Endothelial cell of umbilical vein (primary cell): ENCODE measurements at regions not wholly inside any gene's neighbourhood (a gene's known extent, or its start where the extent isn't known, plus 50 kb on each side); places are given as distances from the start of the nearest gene placed in this dataset.

Experiments used
- BruUV-seq: library from RNA; stranded (reverse); fragments of 400-500 nt; replicated peaks from 2 replicates; lab custom pipeline; 2021; lab: Mats Ljungman, UMichigan
- CTCF ChIA-PET: fragments of 300-600, 350-600 bp; sonication (Branson Sonifier 250); formaldehyde crosslinking; loops from one replicate; lab custom pipeline; 2021; ENCODE audit warnings: antibody characterized with exemption, inconsistent platforms; lab: Charles Lee
- POLR2A ChIA-PET: fragments of 300-600, 350-600 bp; sonication (Branson Sonifier 250); formaldehyde crosslinking; loops from one replicate; lab custom pipeline; 2021; ENCODE audit warnings: antibody characterized with exemption, inconsistent platforms; lab: Charles Lee
- DNase-seq: peaks from one replicate; pipeline ENCODE4 v3.0.0-alpha.2; 2011; ENCODE audit warnings: low read depth, low spot score
- FAIRE-seq: peaks from 2 replicates; lab custom pipeline; 2011; peaks lifted over from hg19 to GRCh38; lab: Jason Lieb, UNC
- H2AFZ ChIP-seq: 2 replicates; pipeline ENCODE4 v1.6.0; 2012; ENCODE audit warnings: low read depth, low read length, control low read depth, inconsistent platforms
- H3K27ac ChIP-seq: 2 replicates; pipeline ENCODE4 v1.5.1; 2011; ENCODE audit warnings: low read depth, mild to moderate bottlenecking, control low read depth, low read length, moderate library complexity; ENCODE audit not compliant: insufficient read depth
- H3K27me3 ChIP-seq, 2 experiments: 2 replicates each; pipeline versions ENCODE4 v1.6.0 to v1.6.1; 2011; ENCODE audit warnings: low read length in 2 of 2, mixed read lengths in 1 of 2; ENCODE audit not compliant: control insufficient read depth in 2 of 2, insufficient read depth in 2 of 2
- H3K36me3 ChIP-seq, 2 experiments: 2 replicates in 1 of 2; 3 replicates in 1 of 2; pipeline ENCODE4 v1.5.1; 2011; ENCODE audit warnings: low read length in 2 of 2, mild to moderate bottlenecking in 1 of 2, moderate library complexity in 1 of 2; ENCODE audit not compliant: control insufficient read depth in 2 of 2, insufficient read depth in 2 of 2; ENCODE audit errors: extremely low read depth in 1 of 2
- H3K4me1 ChIP-seq: 3 replicates; pipeline ENCODE4 v1.5.1; 2011; ENCODE audit warnings: mild to moderate bottlenecking, low read length; ENCODE audit not compliant: control insufficient read depth, insufficient read depth; ENCODE audit errors: extremely low read depth
- H3K4me2 ChIP-seq: 2 replicates; pipeline ENCODE4 v1.6.1; 2011; ENCODE audit warnings: low read length, control low read depth, mixed read lengths; ENCODE audit not compliant: insufficient read depth
- H3K4me3 ChIP-seq, 3 experiments: fragments of 200-600 bp in 1 of 3; sonication (generic), shearing (Covaris generic) in 1 of 3; replicated peaks in 1 of 3; 2 replicates each; pipeline ENCODE4 v1.5.1; 2011 to 2016; ENCODE audit warnings: control low read depth in 3 of 3, low read length in 3 of 3, mild to moderate bottlenecking in 2 of 3, inconsistent platforms in 1 of 3, low read depth in 1 of 3, moderate library complexity in 1 of 3; ENCODE audit not compliant: insufficient read depth in 1 of 3
- H3K79me2 ChIP-seq: 2 replicates; pipeline ENCODE4 v1.6.0; 2012; ENCODE audit warnings: low read length, inconsistent platforms; ENCODE audit not compliant: control insufficient read depth, insufficient read depth
- H3K9ac ChIP-seq: replicated peaks from 2 replicates; pipeline ENCODE3; 2011; ENCODE audit warnings: low read length, control low read depth; ENCODE audit not compliant: insufficient read depth; ENCODE audit errors: extremely low read depth
- H3K9me1 ChIP-seq: replicated peaks from 3 replicates; pipeline ENCODE4 v1.6.0; 2011; ENCODE audit warnings: mild to moderate bottlenecking, low read length; ENCODE audit not compliant: control insufficient read depth, insufficient read depth; ENCODE audit errors: extremely low read depth
- H3K9me3 ChIP-seq: replicated peaks from 2 replicates; pipeline ENCODE4 v1.5.1; 2012; ENCODE audit warnings: low read length, inconsistent platforms; ENCODE audit not compliant: control insufficient read depth, insufficient read depth
- H4K20me1 ChIP-seq: replicated peaks from 2 replicates; pipeline ENCODE3; 2011; ENCODE audit warnings: mild to moderate bottlenecking, low read length; ENCODE audit not compliant: control insufficient read depth, insufficient read depth; ENCODE audit errors: extremely low read depth
- EZH2 ChIP-seq: IDR thresholded peaks from 2 replicates; pipeline ENCODE4 v1.6.1; 2012; ENCODE audit warnings: borderline replicate concordance, low read depth, mild to moderate bottlenecking, moderate library complexity, low read length, inconsistent platforms; ENCODE audit not compliant: severe bottlenecking
- FOS ChIP-seq: IDR thresholded peaks from 2 replicates; pipeline ENCODE4 v1.6.1; 2011; ENCODE audit warnings: mild to moderate bottlenecking, low read length, moderate library complexity, borderline replicate concordance; ENCODE audit not compliant: insufficient read depth
- JUN ChIP-seq: IDR thresholded peaks from 2 replicates; pipeline ENCODE4 v1.6.1; 2011; ENCODE audit warnings: borderline replicate concordance, low read depth; ENCODE audit not compliant: insufficient read length, insufficient read depth
- MAX ChIP-seq: IDR thresholded peaks from 2 replicates; pipeline ENCODE4 v1.6.1; 2011; ENCODE audit not compliant: insufficient read depth, insufficient read length
- MYC ChIP-seq: IDR thresholded peaks from one replicate; pipeline ENCODE4 v1.6.1; 2011; ENCODE audit warnings: mild to moderate bottlenecking, low read depth, low read length
- POLR2A ChIP-seq: IDR thresholded peaks from 2 replicates; pipeline ENCODE4 v1.6.1; 2012; ENCODE audit warnings: low read depth, mild to moderate bottlenecking, control low read depth, low read length
- POLR2AphosphoS5 ChIP-seq: IDR thresholded peaks from 2 replicates; pipeline ENCODE4 v1.6.1; 2012; ENCODE audit warnings: low read depth, mild to moderate bottlenecking, control low read depth, low read length, moderate library complexity; ENCODE audit not compliant: insufficient read depth
- dilution Hi-C: fragments of 300-500 bp; cut with MboI; formaldehyde crosslinking; loops from one replicate; pipeline ENCODE4 v1.15.0; 2019; ENCODE audit warnings: low sequenced_read_pairs; ENCODE audit not compliant: extremely low pct_ligation_motif_present
- intact Hi-C: fragments of 100-400 bp; cut with micrococcal nuclease; formaldehyde crosslinking; loops from one replicate; pipeline ENCODE4 v1.10.0; 2022

- DNase-seq (no peak), FAIRE-seq (no peak)
- Histone ChIP-seq H3K4me1 (no peaks in the 10 kb centered on the region), H2AFZ (no peak overlapping the region), H3K36me3 (no peaks in the 10 kb centered on the region), H3K9me1 (no peaks in the 10 kb centered on the region), H3K4me2 (no peak overlapping the region), H3K9ac (no peak overlapping the region), H3K27ac (no peak overlapping the region), H3K79me2 (no peaks in the 10 kb centered on the region), H3K4me3 (no peak overlapping the region), H3K27me3 (no peaks in the 10 kb centered on the region), H3K9me3 (no peaks in the 10 kb centered on the region), H4K20me1 (no peaks in the 10 kb centered on the region)
- TF ChIP-seq POLR2A (no peak), EZH2 (no peak), MAX (no peak), POLR2AphosphoS5 (no peak)
- dilution Hi-C loops: no loop called here
- intact Hi-C loops: no loop called here
- ChIA-PET CTCF (interaction anchor here (1.2 kb wide), 1 partner anchor 8 kb away, joined by 4 read pairs; no protein-coding TSS in a partner anchor), POLR2A (no interaction called here)
- BruUV-seq: no TSS peak
Observed at GRCh38 chr7:31420948-31421347, 80.4 kb upstream of the NEUROD6 start.

GRCh38 chr7:31421607-31422006, 81.1 kb upstream of the NEUROD6 start:
- no peak for FAIRE-seq
- CTCF ChIA-PET: no interaction called here
- DNase-seq: no peak
- dilution Hi-C loops (no loop called here), intact Hi-C loops (no loop called here)
- H3K4me1 ChIP-seq: no peaks in the 10 kb centered on the region
- H2AFZ ChIP-seq: no peak overlapping the region
- no peaks in the 10 kb centered on the region for H4K20me1 ChIP-seq
- H3K4me2 ChIP-seq: no peak overlapping the region
- BruUV-seq: no TSS peak
- no peak for TF ChIP-seq FOS
- no peak for TF ChIP-seq MYC
- no peak for TF ChIP-seq POLR2AphosphoS5
- TF ChIP-seq JUN: no peak
- no peak for TF ChIP-seq EZH2
- no peaks in the 10 kb centered on the region for H3K9me1 ChIP-seq
- POLR2A ChIA-PET: no interaction called here
- no peaks in the 10 kb centered on the region for H3K27me3 ChIP-seq
- H3K4me3 ChIP-seq: no peak overlapping the region
- H3K36me3 ChIP-seq: no peaks in the 10 kb centered on the region
- no peak overlapping the region for H3K27ac ChIP-seq
- H3K9ac ChIP-seq: no peak overlapping the region
- no peaks in the 10 kb centered on the region for H3K79me2 ChIP-seq
- no peaks in the 10 kb centered on the region for H3K9me3 ChIP-seq
